Motor neuron (in vitro differentiated cells): ENCODE measurements at regions not wholly inside any gene's neighbourhood (a gene's known extent, or its start where the extent isn't known, plus 50 kb on each side); places are given as distances from the start of the nearest gene placed in this dataset.

Source experiments
- ATAC-seq, 8 experiments: fragments of 200-7000 bp; cut with Tn5 transposase; replicated peaks in 6 of 8; 2 replicates each; pipeline ENCODE4 v1.8.0; 2021; ENCODE audit warnings: mild to moderate bottlenecking in 8 of 8, moderate library complexity in 8 of 8
- H3K27ac ChIP-seq, 2 donors: fragments of 250-450 bp; sonication (Bioruptor Pico); 2 replicates each; pipeline ENCODE4 v1.9.0; 2021; ENCODE audit warnings: antibody characterized with exemption in 2 of 2, mild to moderate bottlenecking in 2 of 2, moderate library complexity in 1 of 2
- H3K4me1 ChIP-seq, 2 donors: fragments of 250-450 bp; sonication (Bioruptor Pico); replicated peaks in 1 of 2; 2 replicates each; pipeline ENCODE4 v1.6.1; 2021; ENCODE audit warnings: antibody characterized with exemption in 2 of 2, mild to moderate bottlenecking in 2 of 2, moderate library complexity in 1 of 2
- H3K4me3 ChIP-seq, 5 donors: fragments of 250-450 bp; sonication (Bioruptor Pico); 2 replicates each; pipeline ENCODE4 v1.9.0; 2021; ENCODE audit warnings: antibody characterized with exemption in 5 of 5, mild to moderate bottlenecking in 5 of 5, moderate library complexity in 4 of 5
- WGBS, 10 experiments: fragments of 450-650 bp; shearing (Covaris generic); methylation state at CpG; one replicate each; pipeline ENCODE4 v1.0.0; 2022; 5-methylcytosine and 5-hydroxymethylcytosine counted together
- in situ Hi-C, 9 experiments: fragments of 400-800 bp; cut with MboI; loops; one replicate each; pipeline ENCODE4 v1.15.0; 2021; ENCODE audit warnings: low sequenced_read_pairs in 9 of 9, low pct_unique_long_range_greater_than_20kb in 2 of 9; ENCODE audit not compliant: unreplicated experiment in 9 of 9

- H3K27ac ChIP-seq = no peak overlapping the region
- 40 to 100% (median 93%) methylated on average over 1 to 2 of the region's 2 CpGs; no CpG with 5 or more reads in 2 of the 10 experiments for WGBS, 10 experiments
- in situ Hi-C loops = no loop called here
Observed at GRCh38 chr4:57220734-57221133, 110.5 kb upstream of the IGFBP7 start.

GRCh38 chr4:57220172-57220571, 110.0 kb upstream of the IGFBP7 start:
- Histone ChIP-seq H3K4me1 (no peaks in the 10 kb centered on the region), H3K27ac (no peak overlapping the region), H3K4me3 (no peak overlapping the region)
- in situ Hi-C loops = no loop called here
- ATAC-seq = no peak
- 30 to 100% (median 63%) methylated on average over 1 to 2 of the region's 2 CpGs; no CpG with 5 or more reads in 3 of the 10 experiments for WGBS, 10 experiments

More at GRCh38 chr4:57220734-57221133, 110.5 kb upstream of the IGFBP7 start:
- Histone ChIP-seq H3K4me3 (no peak overlapping the region), H3K4me1 (no peaks in the 10 kb centered on the region)
- ATAC-seq = no peak

- in situ Hi-C loops = no loop called here
- WGBS, 10 experiments = 0 to 83% (median 43%) methylated on average over 1 to 2 of the region's 2 CpGs; no CpG with 5 or more reads in 1 of the 10 experiments
- no peak overlapping the region for H3K27ac ChIP-seq
- no peaks in the 10 kb centered on the region for H3K4me1 ChIP-seq
- no peak overlapping the region for H3K4me3 ChIP-seq
- no peak for ATAC-seq
Observed at GRCh38 chr4:57219431-57219830, 109.2 kb upstream of the IGFBP7 start.

DNA sequence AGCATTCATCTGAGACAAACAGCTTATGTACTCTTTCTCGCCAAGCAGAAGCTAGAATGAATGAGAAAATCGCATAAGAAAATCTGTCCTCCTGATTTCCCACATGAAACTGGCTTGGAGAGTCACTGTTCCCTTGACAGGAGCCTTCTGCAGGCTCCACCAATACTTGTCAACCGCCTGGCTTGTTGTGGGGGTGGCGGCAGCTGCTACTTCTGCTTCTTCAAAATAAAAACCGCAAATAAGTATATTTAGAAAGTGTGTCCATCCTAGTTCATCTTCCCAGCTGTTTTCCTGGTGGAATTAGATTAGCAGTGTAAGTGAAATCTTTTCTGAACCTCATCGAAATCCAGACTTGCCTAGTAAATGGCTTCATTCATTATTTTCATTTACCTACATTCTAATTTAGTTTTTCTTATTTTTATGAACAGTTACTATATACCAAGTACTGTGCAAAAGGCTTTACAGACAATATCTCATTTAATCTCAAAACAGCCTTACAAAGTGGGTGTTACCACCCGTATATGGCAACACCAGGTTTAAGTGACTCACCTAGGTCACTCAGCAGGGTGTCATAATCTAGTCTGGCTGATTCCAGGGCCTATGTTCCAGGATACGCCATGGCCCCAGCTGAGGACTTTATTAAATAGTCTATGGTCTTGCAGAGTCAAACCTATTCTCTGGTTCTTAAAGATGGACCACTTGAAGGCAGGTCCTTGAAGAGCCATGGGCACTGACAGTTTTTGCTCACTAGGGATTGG, 104.6 kb upstream of the IGFBP7 start:
- no peak for ATAC-seq
- Histone ChIP-seq H3K4me3 (no peak overlapping the region), H3K4me1 (no peaks in the 10 kb centered on the region), H3K27ac (no peak overlapping the region)
- in situ Hi-C loops = no loop called here
- WGBS, 10 experiments = 67 to 100% (median 88%) methylated on average over 1 to 8 of the region's 8 CpGs; no CpG with 5 or more reads in 1 of the 10 experiments

DNA sequence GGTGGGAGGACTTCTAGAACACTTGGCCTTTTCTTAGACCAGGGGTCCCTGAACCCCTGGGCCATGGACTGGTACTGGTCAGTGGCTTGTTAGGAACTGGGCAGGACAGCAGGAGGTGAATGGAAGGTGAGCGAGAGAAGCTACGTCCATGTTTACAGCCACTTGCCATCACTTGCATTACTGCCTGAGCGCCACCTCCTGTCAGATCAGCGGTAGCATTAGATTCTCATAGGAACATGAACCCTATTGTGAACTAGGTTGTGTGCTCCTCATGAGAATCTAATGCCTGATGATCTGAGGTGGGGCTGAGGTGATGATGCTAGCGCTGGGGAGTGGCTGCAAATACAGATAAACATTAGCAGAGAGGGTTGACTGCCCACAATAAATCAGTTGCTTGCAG, 100.9 kb upstream of the IGFBP7 start:
- WGBS, 10 experiments = 29 to 100% (median 92%) methylated on average over 1 to 4 of the region's 5 CpGs; no CpG with 5 or more reads in 2 of the 10 experiments
- H3K4me1 ChIP-seq = peaks cover 0 to 2% of the 10 kb centered on the region in 2 donors
- H3K4me3 ChIP-seq = no peak overlapping the region
- no peak overlapping the region for H3K27ac ChIP-seq
- no peak for ATAC-seq
- in situ Hi-C loops = no loop called here

- in situ Hi-C loops = no loop called here
- H3K4me1 ChIP-seq = peaks cover 7 to 13% of the 10 kb centered on the region in 2 donors
- no peak overlapping the region for H3K27ac ChIP-seq
- ATAC-seq = peak in 3 of 8 experiments; percentile 31 to 81 (median 50)
- 70 to 100% (median 71%) methylated on average over 2 of the region's 2 CpGs; no CpG with 5 or more reads in 7 of the 10 experiments for WGBS, 10 experiments
- no peak overlapping the region for H3K4me3 ChIP-seq
Observed at GRCh38 chr4:57206172-57206571, 96.0 kb upstream of the IGFBP7 start.

DNA sequence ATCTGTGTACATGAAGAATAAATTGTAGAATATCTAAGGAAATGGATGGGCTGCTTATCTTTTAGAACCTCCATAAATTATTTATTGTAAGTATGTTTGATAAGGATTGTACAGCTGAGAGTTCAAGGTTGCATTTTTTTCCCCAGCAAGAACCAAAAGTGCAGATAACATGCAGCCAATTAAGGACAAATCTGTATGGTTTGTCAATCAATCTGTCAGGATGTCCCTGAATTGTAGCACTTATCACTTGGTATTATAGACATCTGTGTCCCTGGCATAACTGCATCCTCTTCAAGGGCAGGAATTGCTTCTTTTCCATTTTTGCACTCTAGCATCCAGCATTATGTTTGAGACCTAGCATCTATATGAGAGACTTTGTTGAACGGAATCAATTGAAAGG, 95.4 kb upstream of the IGFBP7 start:
- in situ Hi-C loops = no loop called here
- H3K27ac ChIP-seq = no peak overlapping the region
- peaks cover 12 to 19% of the 10 kb centered on the region in 2 donors for H3K4me1 ChIP-seq
- 40 to 83% (median 71%) methylated on average over 1 of the region's 1 CpG; no CpG with 5 or more reads in 7 of the 10 experiments for WGBS, 10 experiments
- ATAC-seq = no peak
- H3K4me3 ChIP-seq = no peak overlapping the region

- Histone ChIP-seq H3K4me1 (peaks cover 13 to 19% of the 10 kb centered on the region in 2 donors), H3K4me3 (no peak overlapping the region), H3K27ac (no peak overlapping the region)
- in situ Hi-C loops = no loop called here
- WGBS, 10 experiments = 0 to 33% (median 14%) methylated on average over 1 to 7 of the region's 7 CpGs; no CpG with 5 or more reads in 1 of the 10 experiments
- peak in 6 of 8 experiments; percentile 37 to 86 (median 51) for ATAC-seq
Observed at GRCh38 chr4:57200799-57201327, 90.7 kb upstream of the IGFBP7 start.

GRCh38 chr4:57199267-57199666, 89.1 kb upstream of the IGFBP7 start:
- Histone ChIP-seq H3K27ac (no peak overlapping the region), H3K4me3 (no peak overlapping the region), H3K4me1 (peaks cover 15 to 20% of the 10 kb centered on the region in 2 donors)
- in situ Hi-C loops = no loop called here
- no peak for ATAC-seq
- 0 to 100% (median 60%) methylated on average over 1 to 5 of the region's 5 CpGs; no CpG with 5 or more reads in 1 of the 10 experiments for WGBS, 10 experiments

DNA sequence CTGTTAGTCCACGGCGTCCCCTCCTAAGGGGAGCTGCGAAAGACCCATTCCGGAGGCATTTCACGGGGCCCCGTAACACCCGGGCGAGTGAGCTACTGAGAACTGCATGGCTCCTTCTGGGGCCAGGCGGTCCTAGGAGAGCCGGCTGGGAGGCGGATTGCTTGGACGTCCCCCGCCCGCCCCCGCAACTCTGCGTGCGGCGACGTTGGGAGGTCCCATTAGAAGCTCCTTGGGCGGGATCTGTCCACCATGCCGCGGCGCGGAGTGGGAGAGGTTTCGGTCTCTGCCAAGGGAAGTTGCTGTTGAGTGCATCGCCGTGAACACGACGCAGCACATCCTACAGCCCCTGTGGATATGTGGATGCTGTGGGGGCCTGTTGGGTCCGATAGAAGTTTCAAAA, 85.4 kb upstream of the IGFBP7 start:
- WGBS, 10 experiments = 40 to 100% (median 96%) methylated on average over 1 to 15 of the region's 30 CpGs; no CpG with 5 or more reads in 1 of the 10 experiments
- H3K4me3 ChIP-seq = no peak overlapping the region
- H3K27ac ChIP-seq = no peak overlapping the region
- in situ Hi-C loops = no loop called here
- peaks cover 20 to 39% of the 10 kb centered on the region in 2 donors for H3K4me1 ChIP-seq
- no peak for ATAC-seq

- ATAC-seq = peak in 5 of 8 experiments; percentile 32 to 55 (median 46)
- H3K4me3 ChIP-seq = no peak overlapping the region
Observed at GRCh38 chr4:57194068-57194611, 84.0 kb upstream of the IGFBP7 start.

DNA sequence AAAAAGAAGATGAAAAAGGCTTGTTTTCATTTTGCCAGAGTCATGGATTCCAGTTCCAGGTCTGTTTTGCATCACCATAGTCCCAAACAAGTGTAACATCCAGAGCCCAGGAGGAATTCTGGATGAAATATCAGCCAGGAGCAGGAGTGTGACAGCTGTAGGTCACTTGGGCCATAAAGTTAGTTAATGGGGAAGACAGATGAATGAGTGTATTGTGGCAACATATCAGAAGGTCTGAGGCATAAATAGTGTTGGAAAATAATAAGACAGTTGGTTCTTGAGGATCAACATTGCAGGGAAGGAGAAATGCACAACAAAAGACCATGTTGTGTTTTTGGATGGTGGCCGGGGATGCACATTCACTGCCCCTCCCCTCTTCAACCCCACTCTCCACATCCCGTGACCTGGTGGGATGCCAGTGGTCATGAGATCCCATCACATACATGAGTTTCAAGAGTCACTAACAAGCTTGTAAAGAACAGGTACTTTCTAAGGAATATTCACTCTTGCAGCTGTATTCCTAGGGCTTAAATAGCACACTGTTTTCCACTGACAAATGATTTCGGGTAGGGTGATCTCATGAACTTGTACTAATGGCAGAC, 83.1 kb upstream of the IGFBP7 start:
- 54 to 100% (median 75%) methylated on average over 1 to 3 of the region's 3 CpGs; no CpG with 5 or more reads in 2 of the 10 experiments for WGBS, 10 experiments
- Histone ChIP-seq H3K4me1 (peaks cover 20 to 36% of the 10 kb centered on the region in 2 donors), H3K4me3 (no peak overlapping the region), H3K27ac (no peak overlapping the region)
- in situ Hi-C loops = no loop called here
- no peak for ATAC-seq

More at GRCh38 chr4:57194068-57194611, 84.0 kb upstream of the IGFBP7 start:
- H3K27ac ChIP-seq = no peak overlapping the region
- peaks cover 20 to 36% of the 10 kb centered on the region in 2 donors for H3K4me1 ChIP-seq
- 14 to 97% (median 70%) methylated on average over 3 to 10 of the region's 20 CpGs; no CpG with 5 or more reads in 1 of the 10 experiments for WGBS, 10 experiments
- in situ Hi-C loops = no loop called here

GRCh38 chr4:57191523-57192034, 81.4 kb upstream of the IGFBP7 start:
- in situ Hi-C loops = no loop called here
- peak in 4 of 8 experiments; percentile 24 to 62 (median 39) for ATAC-seq
- 56 to 100% (median 71%) methylated on average over 1 of the region's 1 CpG; no CpG with 5 or more reads in 5 of the 10 experiments for WGBS, 10 experiments
- Histone ChIP-seq H3K4me3 (no peak overlapping the region), H3K4me1 (peaks cover 21 to 46% of the 10 kb centered on the region in 2 donors), H3K27ac (no peak overlapping the region)
